Kidney epithelial cell (primary cell): ENCODE measurements at regions not wholly inside any gene's neighbourhood (a gene's known extent, or its start where the extent isn't known, plus 50 kb on each side); places are given as distances from the start of the nearest gene placed in this dataset.

ENCODE experiments used
- DNase-seq: peaks from one replicate; pipeline ENCODE4 v3.0.0-alpha.2; 2010; ENCODE audit warnings: low read depth
- H3K27me3 ChIP-seq: 2 replicates; pipeline ENCODE4 v1.6.0; 2011; ENCODE audit warnings: low read length; ENCODE audit not compliant: control insufficient read depth, insufficient read depth
- H3K36me3 ChIP-seq: 2 replicates; pipeline ENCODE4 v1.5.1; 2011; ENCODE audit warnings: low read length; ENCODE audit not compliant: control insufficient read depth, insufficient read depth
- H3K4me3 ChIP-seq: 2 replicates; pipeline ENCODE4 v1.5.1; 2011; ENCODE audit warnings: low read depth, mild to moderate bottlenecking, control low read depth, low read length
- CTCF ChIP-seq: IDR thresholded peaks from 2 replicates; pipeline ENCODE4 v1.5.1; 2011; ENCODE audit warnings: mild to moderate bottlenecking, moderate library complexity, low read length, control low read depth, inconsistent platforms; ENCODE audit not compliant: insufficient read depth, poor library complexity, severe bottlenecking

GRCh38 chr5:7015586-7016256 is 302.5 kb downstream of the TENT4A start:
- Histone ChIP-seq H3K27me3 (no peaks in the 10 kb centered on the region), H3K4me3 (no peak overlapping the region), H3K36me3 (no peaks in the 10 kb centered on the region)
- TF ChIP-seq CTCF, result no peak
- no peak for DNase-seq

- no peak for DNase-seq
- Histone ChIP-seq H3K4me3 (no peak overlapping the region), H3K27me3 (no peaks in the 10 kb centered on the region), H3K36me3 (no peaks in the 10 kb centered on the region)
- no peak for TF ChIP-seq CTCF
Observed at GRCh38 chr5:7016999-7017747, 303.9 kb downstream of the TENT4A start.

- no peak for TF ChIP-seq CTCF
- Histone ChIP-seq H3K36me3 (no peaks in the 10 kb centered on the region), H3K4me3 (no peak overlapping the region), H3K27me3 (no peaks in the 10 kb centered on the region)
- no peak for DNase-seq
Observed at GRCh38 chr5:7018198-7018597, 305.0 kb downstream of the TENT4A start.

- H3K4me3 ChIP-seq, result no peak overlapping the region
- no peak for DNase-seq
- no peak for TF ChIP-seq CTCF
- no peaks in the 10 kb centered on the region for H3K27me3 ChIP-seq
- H3K36me3 ChIP-seq, result no peaks in the 10 kb centered on the region
Observed at GRCh38 chr5:7018601-7019000, 305.4 kb downstream of the TENT4A start.

GRCh38 chr5:7036192-7036835 is 323.1 kb downstream of the TENT4A start:
- no peak for TF ChIP-seq CTCF
- no peak for DNase-seq
- H3K27me3 ChIP-seq, result no peaks in the 10 kb centered on the region

More at GRCh38 chr5:7036192-7036835, 323.1 kb downstream of the TENT4A start:
- Histone ChIP-seq H3K4me3 (no peak overlapping the region), H3K36me3 (no peaks in the 10 kb centered on the region)
